ENCODE measurements at regions not wholly inside any gene's neighbourhood (a gene's known extent, or its start where the extent isn't known, plus 50 kb on each side); places are given as distances from the start of the nearest gene placed in this dataset.

- TF ChIP-seq EZH2 (IDR thresholded peaks at IDR 0.05; ENCODE audit: borderline replicate concordance, low read length) (no peak), CTCF (IDR thresholded peaks at IDR 0.05; ENCODE audit: low read length) (no peak)
- H3K4me2 ChIP-seq (ENCODE audit: low read length): no peak overlapping the region
Measured at GRCh38 chr4:136650541-136651277, 881.6 kb downstream of the PCDH18 start.

GRCh38 chr4:136644279-136644678, 888.0 kb downstream of the PCDH18 start:
- Histone ChIP-seq H2AFZ (ENCODE audit: low read length) (no peak overlapping the region), H3K36me3 (ENCODE audit: insufficient read depth, low read length) (no peaks in the 10 kb centered on the region), H3K9me3 (ENCODE audit: low read length) (no peaks in the 10 kb centered on the region), H3K79me2 (ENCODE audit: insufficient read depth, low read length) (no peaks in the 10 kb centered on the region), H3K9ac (ENCODE audit: low read length) (no peak overlapping the region), H3K27me3 (ENCODE audit: insufficient read depth, low read length) (no peaks in the 10 kb centered on the region), H3K9me2 (ENCODE audit: low read depth, low read length) (no peaks in the 10 kb centered on the region), H3K4me3 (ENCODE audit: low read depth, low read length, poor library complexity, severe bottlenecking) (no peak overlapping the region), H4K20me1 (ENCODE audit: insufficient read depth, low read length) (no peaks in the 10 kb centered on the region), H3F3A (ENCODE audit: insufficient read depth, low read length) (no peaks in the 10 kb centered on the region), H3K4me1 (ENCODE audit: insufficient read depth, low read length, severe bottlenecking) (no peaks in the 10 kb centered on the region), H3K4me2 (ENCODE audit: low read length) (no peak overlapping the region), H3K27ac (ENCODE audit: low read depth, low read length, poor library complexity, severe bottlenecking) (no peak overlapping the region)
- no peak for TF ChIP-seq CTCF (IDR thresholded peaks at IDR 0.05; ENCODE audit: low read length)
- no peak for TF ChIP-seq EZH2 (IDR thresholded peaks at IDR 0.05; ENCODE audit: borderline replicate concordance, low read length)

More at GRCh38 chr4:136650541-136651277, 881.6 kb downstream of the PCDH18 start:
- Histone ChIP-seq H2AFZ (ENCODE audit: low read length) (no peak overlapping the region), H3K9ac (ENCODE audit: low read length) (no peak overlapping the region), H3K9me2 (ENCODE audit: low read depth, low read length) (no peaks in the 10 kb centered on the region), H3F3A (ENCODE audit: insufficient read depth, low read length) (no peaks in the 10 kb centered on the region), H3K36me3 (ENCODE audit: insufficient read depth, low read length) (no peaks in the 10 kb centered on the region), H4K20me1 (ENCODE audit: insufficient read depth, low read length) (no peaks in the 10 kb centered on the region), H3K9me3 (ENCODE audit: low read length) (no peaks in the 10 kb centered on the region), H3K27me3 (ENCODE audit: insufficient read depth, low read length) (no peaks in the 10 kb centered on the region), H3K4me1 (ENCODE audit: insufficient read depth, low read length, severe bottlenecking) (no peaks in the 10 kb centered on the region), H3K79me2 (ENCODE audit: insufficient read depth, low read length) (no peaks in the 10 kb centered on the region), H3K27ac (ENCODE audit: low read depth, low read length, poor library complexity, severe bottlenecking) (no peak overlapping the region), H3K4me3 (ENCODE audit: low read depth, low read length, poor library complexity, severe bottlenecking) (no peak overlapping the region)

DNA sequence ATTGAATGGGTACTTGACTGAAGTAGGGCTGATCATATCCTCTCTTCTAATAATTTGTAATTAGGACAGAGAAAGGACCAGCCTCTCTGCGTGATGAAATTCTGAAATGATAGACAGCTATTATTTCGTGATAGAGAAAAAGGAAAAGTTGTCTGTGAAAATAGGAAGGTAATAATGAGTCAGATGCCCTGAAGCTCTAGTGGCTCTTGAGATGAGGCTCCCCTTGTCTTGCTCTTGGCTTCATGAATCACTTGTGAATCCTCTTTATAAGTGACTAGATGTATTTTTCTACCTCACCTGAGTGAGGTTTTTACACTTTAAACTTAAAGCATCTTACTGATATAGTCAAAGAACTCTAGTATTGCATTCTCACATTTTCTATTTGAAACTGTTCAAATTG, 888.9 kb downstream of the PCDH18 start:
- no peak overlapping the region for H3K27ac ChIP-seq (ENCODE audit: low read depth, low read length, poor library complexity, severe bottlenecking)
- no peak overlapping the region for H3K4me3 ChIP-seq (ENCODE audit: low read depth, low read length, poor library complexity, severe bottlenecking)
- H3K4me1 ChIP-seq (ENCODE audit: insufficient read depth, low read length, severe bottlenecking): no peaks in the 10 kb centered on the region
- H4K20me1 ChIP-seq (ENCODE audit: insufficient read depth, low read length): no peaks in the 10 kb centered on the region
- no peaks in the 10 kb centered on the region for H3K27me3 ChIP-seq (ENCODE audit: insufficient read depth, low read length)
- H3K9me2 ChIP-seq (ENCODE audit: low read depth, low read length): no peaks in the 10 kb centered on the region
- H3K4me2 ChIP-seq (ENCODE audit: low read length): no peak overlapping the region
- no peaks in the 10 kb centered on the region for H3F3A ChIP-seq (ENCODE audit: insufficient read depth, low read length)
- no peaks in the 10 kb centered on the region for H3K79me2 ChIP-seq (ENCODE audit: insufficient read depth, low read length)
- no peak overlapping the region for H3K9ac ChIP-seq (ENCODE audit: low read length)
- H2AFZ ChIP-seq (ENCODE audit: low read length): no peak overlapping the region
- no peaks in the 10 kb centered on the region for H3K9me3 ChIP-seq (ENCODE audit: low read length)
- TF ChIP-seq EZH2 (IDR thresholded peaks at IDR 0.05; ENCODE audit: borderline replicate concordance, low read length) (no peak), CTCF (IDR thresholded peaks at IDR 0.05; ENCODE audit: low read length) (no peak)
- H3K36me3 ChIP-seq (ENCODE audit: insufficient read depth, low read length): no peaks in the 10 kb centered on the region

All from OCI-LY1 (cell line).